OCI-LY3 (cell line): ENCODE measurements at regions not wholly inside any gene's neighbourhood (a gene's known extent, or its start where the extent isn't known, plus 50 kb on each side); places are given as distances from the start of the nearest gene placed in this dataset.

Experiments used
- H2AFZ ChIP-seq: fragments of 200-600, 300-600 bp; shearing (Covaris generic); 2 replicates; pipeline ENCODE4 v1.6.0; 2014; ENCODE audit warnings: antibody characterized with exemption, low read depth, low read length
- H3K27ac ChIP-seq: fragments of 200-600, 300-600 bp; sonication (generic); 2 replicates; pipeline ENCODE4 v1.5.1; 2014; ENCODE audit warnings: mild to moderate bottlenecking, low read length, moderate library complexity, mixed read lengths
- H3K27me3 ChIP-seq: fragments of 200-600, 300-600 bp; sonication (generic); 2 replicates; pipeline ENCODE4 v1.6.1; 2014; ENCODE audit warnings: low read depth, low read length, mixed read lengths
- H3K36me3 ChIP-seq: fragments of 200-600, 300-600 bp; sonication (generic); replicated peaks from 2 replicates; pipeline ENCODE3; 2014; ENCODE audit warnings: low read depth, low read length, mixed read lengths
- H3K4me1 ChIP-seq: fragments of 300-600, 200-600 bp; sonication (generic); 2 replicates; pipeline ENCODE4 v1.6.1; 2014; ENCODE audit warnings: low read length, mixed read lengths
- H3K4me2 ChIP-seq: fragments of 200-600, 300-600 bp; sonication (generic); 2 replicates; pipeline ENCODE4 v1.6.1; 2014; ENCODE audit warnings: low read length, mixed read lengths
- H3K4me3 ChIP-seq: fragments of 300-600, 200-600 bp; sonication (generic); 2 replicates; pipeline ENCODE4 v1.5.1; 2014; ENCODE audit warnings: antibody characterized with exemption, mild to moderate bottlenecking, low read length, moderate library complexity
- H3K79me2 ChIP-seq: fragments of 300-600, 200-600 bp; shearing (Covaris generic); 2 replicates; pipeline ENCODE4 v1.6.1; 2014; ENCODE audit warnings: mild to moderate bottlenecking, low read length, mixed read lengths
- H3K9ac ChIP-seq: fragments of 300-600, 200-600 bp; shearing (Covaris generic); 2 replicates; pipeline ENCODE4 v1.6.0; 2014; ENCODE audit warnings: mild to moderate bottlenecking, low read length, moderate library complexity
- H3K9me3 ChIP-seq: fragments of 200-600, 300-600 bp; shearing (Covaris generic); 2 replicates; pipeline ENCODE4 v1.6.1; 2014; ENCODE audit warnings: low read length, mixed read lengths; ENCODE audit not compliant: insufficient read depth
- H4K20me1 ChIP-seq: fragments of 200-600, 300-600 bp; sonication (generic); 2 replicates; pipeline ENCODE4 v1.6.1; 2016; ENCODE audit warnings: low read length, mixed read lengths; ENCODE audit not compliant: insufficient read depth
- EZH2phosphoT487 ChIP-seq: fragments of 200-600 bp; shearing (Covaris generic); IDR thresholded peaks from 2 replicates; pipeline ENCODE4 v1.6.1; 2018; ENCODE audit warnings: antibody characterized with exemption, mixed run types, low read depth
- TF ChIP-seq, protein P1 (sequence below): fragments of 200-600, 300-600 bp; sonication (generic); IDR thresholded peaks from 2 replicates; pipeline ENCODE4 v1.5.1; 2014; ENCODE audit warnings: antibody characterized with exemption, low read length, low read depth

DNA sequence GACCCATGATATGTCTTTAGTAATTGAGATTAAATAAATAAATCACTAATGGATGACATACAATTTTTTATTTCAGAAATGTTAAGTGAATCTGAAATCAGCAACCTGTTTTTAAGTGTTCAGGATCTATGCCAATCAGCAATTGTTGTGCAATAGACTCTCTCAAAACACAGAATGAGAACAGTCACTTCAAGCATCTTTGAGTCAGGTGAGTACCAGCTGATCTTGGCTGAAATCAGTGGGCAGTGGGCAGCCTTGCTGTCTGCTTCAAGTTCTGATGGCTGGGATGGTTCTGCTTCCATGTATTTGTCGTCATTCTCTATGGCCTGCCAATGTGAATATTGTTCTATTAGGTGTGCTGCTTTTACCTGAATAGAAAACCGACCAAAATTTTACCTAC is 82.3 kb upstream of the NRG3 start:
- no peaks in the 10 kb centered on the region for H3K27me3 ChIP-seq
- no peak overlapping the region for H3K4me2 ChIP-seq
- H4K20me1 ChIP-seq, result no peaks in the 10 kb centered on the region
- no peak overlapping the region for H2AFZ ChIP-seq
- TF ChIP-seq, protein P1, sequence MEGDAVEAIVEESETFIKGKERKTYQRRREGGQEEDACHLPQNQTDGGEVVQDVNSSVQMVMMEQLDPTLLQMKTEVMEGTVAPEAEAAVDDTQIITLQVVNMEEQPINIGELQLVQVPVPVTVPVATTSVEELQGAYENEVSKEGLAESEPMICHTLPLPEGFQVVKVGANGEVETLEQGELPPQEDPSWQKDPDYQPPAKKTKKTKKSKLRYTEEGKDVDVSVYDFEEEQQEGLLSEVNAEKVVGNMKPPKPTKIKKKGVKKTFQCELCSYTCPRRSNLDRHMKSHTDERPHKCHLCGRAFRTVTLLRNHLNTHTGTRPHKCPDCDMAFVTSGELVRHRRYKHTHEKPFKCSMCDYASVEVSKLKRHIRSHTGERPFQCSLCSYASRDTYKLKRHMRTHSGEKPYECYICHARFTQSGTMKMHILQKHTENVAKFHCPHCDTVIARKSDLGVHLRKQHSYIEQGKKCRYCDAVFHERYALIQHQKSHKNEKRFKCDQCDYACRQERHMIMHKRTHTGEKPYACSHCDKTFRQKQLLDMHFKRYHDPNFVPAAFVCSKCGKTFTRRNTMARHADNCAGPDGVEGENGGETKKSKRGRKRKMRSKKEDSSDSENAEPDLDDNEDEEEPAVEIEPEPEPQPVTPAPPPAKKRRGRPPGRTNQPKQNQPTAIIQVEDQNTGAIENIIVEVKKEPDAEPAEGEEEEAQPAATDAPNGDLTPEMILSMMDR, result no peak
- TF ChIP-seq EZH2phosphoT487, result no peak
- no peaks in the 10 kb centered on the region for H3K79me2 ChIP-seq
- H3K27ac ChIP-seq, result no peak overlapping the region
- no peak overlapping the region for H3K4me3 ChIP-seq
- H3K9me3 ChIP-seq, result no peaks in the 10 kb centered on the region
- H3K4me1 ChIP-seq, result no peaks in the 10 kb centered on the region
- H3K36me3 ChIP-seq, result no peaks in the 10 kb centered on the region
- H3K9ac ChIP-seq, result no peak overlapping the region

DNA sequence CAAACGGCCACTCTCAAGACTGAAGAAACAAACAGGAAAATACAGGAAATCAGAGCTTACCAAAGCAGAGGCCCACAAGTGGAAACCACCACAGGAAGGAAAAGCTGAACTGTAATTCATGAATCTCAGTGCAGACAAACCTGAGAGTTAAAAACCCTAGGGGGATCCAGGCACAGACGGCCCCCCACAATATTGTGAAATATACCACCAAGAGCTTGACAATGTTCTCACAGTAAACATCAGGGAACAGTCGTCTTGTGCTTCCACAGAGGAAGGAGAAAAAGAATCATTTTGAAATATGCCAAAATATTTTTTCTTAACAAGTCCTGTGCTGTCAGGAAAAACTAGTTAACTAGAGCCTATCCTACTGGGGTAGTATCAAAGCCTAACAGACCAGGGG is 68.2 kb upstream of the NRG3 start:
- no peaks in the 10 kb centered on the region for H3K79me2 ChIP-seq
- no peak overlapping the region for H3K4me2 ChIP-seq
- no peaks in the 10 kb centered on the region for H3K4me1 ChIP-seq
- H4K20me1 ChIP-seq, result no peaks in the 10 kb centered on the region
- TF ChIP-seq, protein P1, result no peak
- TF ChIP-seq EZH2phosphoT487, result no peak
- H3K4me3 ChIP-seq, result no peak overlapping the region
- no peak overlapping the region for H2AFZ ChIP-seq
- no peak overlapping the region for H3K27ac ChIP-seq
- H3K36me3 ChIP-seq, result no peaks in the 10 kb centered on the region
- H3K27me3 ChIP-seq, result no peaks in the 10 kb centered on the region
- no peaks in the 10 kb centered on the region; the same call in 1 of the 2 replicates for H3K9me3 ChIP-seq
- H3K9ac ChIP-seq, result no peak overlapping the region

DNA sequence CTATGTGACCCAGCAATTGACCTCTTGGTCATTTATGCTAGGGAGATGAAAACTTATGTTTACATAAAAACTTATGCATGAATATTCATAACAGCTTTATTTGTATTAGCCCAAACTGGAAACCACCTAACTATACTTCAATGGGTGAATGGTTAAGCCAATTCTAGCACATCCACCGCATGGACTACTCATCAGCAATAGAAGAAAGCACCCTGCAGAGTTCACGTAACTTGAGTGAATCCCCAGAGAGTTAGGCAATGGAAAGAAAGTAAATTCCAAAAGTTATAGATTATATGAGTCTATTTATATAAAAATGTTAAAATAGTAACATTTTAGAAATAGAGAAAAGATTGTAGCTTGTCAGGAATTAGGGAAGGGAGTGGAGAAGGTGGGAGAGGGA is 60.2 kb upstream of the NRG3 start:
- no peaks in the 10 kb centered on the region for H4K20me1 ChIP-seq
- H3K36me3 ChIP-seq, result no peaks in the 10 kb centered on the region

DNA sequence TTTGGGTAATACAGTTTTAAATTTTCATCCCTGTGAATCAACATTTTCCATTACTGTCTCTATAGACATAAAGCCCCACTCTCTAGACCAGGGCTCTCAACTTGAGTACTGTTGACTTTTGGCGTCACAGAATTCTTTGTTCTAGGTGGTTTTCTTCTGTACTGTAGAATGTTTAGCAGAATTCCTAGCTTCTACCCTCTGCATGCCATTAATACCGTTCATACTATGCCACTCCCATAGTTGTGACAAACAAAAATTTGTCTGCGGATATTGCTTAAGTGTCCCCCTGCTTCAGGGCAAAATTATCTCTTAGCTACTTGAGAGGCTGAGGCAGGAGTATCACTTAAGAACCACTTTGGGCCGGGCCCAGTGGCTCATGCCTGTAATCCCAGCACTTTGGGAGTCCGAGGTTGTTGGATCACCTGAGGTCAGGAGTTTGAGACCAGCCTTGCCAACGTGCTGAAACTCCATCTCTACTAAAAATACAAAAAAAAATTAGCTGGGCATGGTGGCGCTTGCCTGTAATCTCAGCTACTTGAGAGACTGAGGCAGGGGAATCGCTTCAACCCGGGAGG is 57.3 kb upstream of the NRG3 start:
- H3K4me2 ChIP-seq, result no peak overlapping the region
- no peaks in the 10 kb centered on the region for H3K79me2 ChIP-seq
- H3K9ac ChIP-seq, result no peak overlapping the region
- no peak for TF ChIP-seq EZH2phosphoT487
- TF ChIP-seq, protein P1, result no peak
- no peak overlapping the region for H3K27ac ChIP-seq
- no peak overlapping the region for H2AFZ ChIP-seq
- no peaks in the 10 kb centered on the region for H3K27me3 ChIP-seq
- no peaks in the 10 kb centered on the region for H3K36me3 ChIP-seq
- no peaks in the 10 kb centered on the region for H3K9me3 ChIP-seq
- no peaks in the 10 kb centered on the region for H3K4me1 ChIP-seq
- no peaks in the 10 kb centered on the region for H4K20me1 ChIP-seq
- no peak overlapping the region for H3K4me3 ChIP-seq

More for the DNA sequence above, 60.2 kb upstream of the NRG3 start:
- Histone ChIP-seq H3K4me2 (no peak overlapping the region), H3K27ac (no peak overlapping the region), H3K9me3 (no peaks in the 10 kb centered on the region), H3K4me3 (no peak overlapping the region), H3K79me2 (no peaks in the 10 kb centered on the region), H3K9ac (no peak overlapping the region), H3K27me3 (no peaks in the 10 kb centered on the region), H3K4me1 (no peaks in the 10 kb centered on the region), H2AFZ (no peak overlapping the region)
- TF ChIP-seq, protein P1, result no peak
- no peak for TF ChIP-seq EZH2phosphoT487
